Brain microvascular endothelial cell (primary cell): ENCODE measurements at regions not wholly inside any gene's neighbourhood (a gene's known extent, or its start where the extent isn't known, plus 50 kb on each side); places are given as distances from the start of the nearest gene placed in this dataset.

ENCODE experiments used
- DNase-seq: peaks from one replicate; pipeline ENCODE4 v3.0.0-alpha.2; 2020
- H3K27ac ChIP-seq: fragments of 250-450 bp; sonication (Bioruptor Pico); 2 replicates; pipeline ENCODE4 v1.5.1; 2020; ENCODE audit warnings: mild to moderate bottlenecking, moderate library complexity
- H3K27me3 ChIP-seq: fragments of 250-450 bp; sonication (Bioruptor Pico); replicated peaks from 2 replicates; pipeline ENCODE4 v1.5.1; 2020; ENCODE audit warnings: mild to moderate bottlenecking
- H3K36me3 ChIP-seq: fragments of 250-450 bp; sonication (Bioruptor Pico); replicated peaks from 2 replicates; pipeline ENCODE4 v1.5.1; 2020; ENCODE audit warnings: mild to moderate bottlenecking
- H3K4me3 ChIP-seq: 2 replicates; pipeline ENCODE4 v1.5.1; 2011; ENCODE audit warnings: low read depth, mild to moderate bottlenecking, control low read depth, low read length, moderate library complexity
- in situ Hi-C: cut with HindIII; loops from 2 replicates; pipeline ENCODE4 v1.10.0; 2017; ENCODE audit warnings: low sequenced_read_pairs, low pct_ligation_motif_present
- TF ChIP-seq, protein P1 (sequence below): IDR thresholded peaks from 2 replicates; pipeline ENCODE4 v1.5.1; 2011; ENCODE audit warnings: low read depth, mild to moderate bottlenecking, moderate library complexity, low read length, control low read depth, inconsistent platforms; ENCODE audit errors: missing control alignments

DNA sequence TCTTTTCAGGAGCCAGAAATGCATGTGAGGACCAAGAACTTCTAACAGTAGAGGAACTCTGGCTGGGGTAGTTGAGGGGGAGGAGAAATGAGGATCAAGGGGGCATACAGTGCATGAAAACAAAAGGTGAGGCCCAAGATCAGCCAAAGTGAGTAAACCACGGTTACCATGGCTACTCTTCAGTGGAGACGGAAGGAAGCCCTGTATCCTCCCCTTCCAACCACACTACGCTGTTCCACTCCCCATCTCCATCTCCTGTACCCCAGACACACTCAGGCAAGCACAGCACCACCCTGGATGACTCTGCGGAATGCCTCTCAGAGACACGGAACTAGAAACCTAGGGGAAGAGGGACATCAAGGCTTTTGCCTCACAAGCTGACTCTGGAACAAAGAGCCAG, 157.6 kb upstream of the CAMK1G start:
- DNase-seq, result no peak
- in situ Hi-C loops, result no loop called here

DNA sequence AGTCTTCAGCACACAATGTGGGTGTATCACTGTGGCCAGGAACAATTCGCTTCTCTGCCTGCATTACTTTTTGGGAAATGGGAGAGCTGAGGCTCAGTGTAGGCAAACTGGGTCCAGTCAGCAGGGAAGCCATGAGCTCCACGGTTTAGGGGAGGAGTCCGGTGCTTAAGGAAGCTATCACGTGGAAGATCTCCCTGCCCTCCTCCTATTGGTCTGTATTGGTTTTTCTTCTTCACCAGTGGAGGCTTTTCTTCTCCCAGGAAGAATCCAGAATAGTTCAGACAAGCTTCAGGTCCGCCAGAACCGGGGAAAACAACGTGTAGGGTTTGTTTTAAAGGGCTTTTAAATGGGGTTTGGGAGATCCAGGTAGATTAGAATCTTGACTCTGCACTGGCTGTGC, 156.2 kb upstream of the CAMK1G start:
- Histone ChIP-seq H3K4me3 (no peak overlapping the region), H3K36me3 (no peaks in the 10 kb centered on the region), H3K27ac (no peak overlapping the region), H3K27me3 (no peaks in the 10 kb centered on the region)
- TF ChIP-seq, protein P1, sequence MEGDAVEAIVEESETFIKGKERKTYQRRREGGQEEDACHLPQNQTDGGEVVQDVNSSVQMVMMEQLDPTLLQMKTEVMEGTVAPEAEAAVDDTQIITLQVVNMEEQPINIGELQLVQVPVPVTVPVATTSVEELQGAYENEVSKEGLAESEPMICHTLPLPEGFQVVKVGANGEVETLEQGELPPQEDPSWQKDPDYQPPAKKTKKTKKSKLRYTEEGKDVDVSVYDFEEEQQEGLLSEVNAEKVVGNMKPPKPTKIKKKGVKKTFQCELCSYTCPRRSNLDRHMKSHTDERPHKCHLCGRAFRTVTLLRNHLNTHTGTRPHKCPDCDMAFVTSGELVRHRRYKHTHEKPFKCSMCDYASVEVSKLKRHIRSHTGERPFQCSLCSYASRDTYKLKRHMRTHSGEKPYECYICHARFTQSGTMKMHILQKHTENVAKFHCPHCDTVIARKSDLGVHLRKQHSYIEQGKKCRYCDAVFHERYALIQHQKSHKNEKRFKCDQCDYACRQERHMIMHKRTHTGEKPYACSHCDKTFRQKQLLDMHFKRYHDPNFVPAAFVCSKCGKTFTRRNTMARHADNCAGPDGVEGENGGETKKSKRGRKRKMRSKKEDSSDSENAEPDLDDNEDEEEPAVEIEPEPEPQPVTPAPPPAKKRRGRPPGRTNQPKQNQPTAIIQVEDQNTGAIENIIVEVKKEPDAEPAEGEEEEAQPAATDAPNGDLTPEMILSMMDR, result no peak
- in situ Hi-C loops, result no loop called here
- DNase-seq, result no peak

More for the DNA sequence above, 157.6 kb upstream of the CAMK1G start:
- no peaks in the 10 kb centered on the region for H3K27me3 ChIP-seq
- no peak overlapping the region for H3K4me3 ChIP-seq
- no peak overlapping the region for H3K27ac ChIP-seq
- H3K36me3 ChIP-seq, result no peaks in the 10 kb centered on the region
- TF ChIP-seq, protein P1, result no peak

DNA sequence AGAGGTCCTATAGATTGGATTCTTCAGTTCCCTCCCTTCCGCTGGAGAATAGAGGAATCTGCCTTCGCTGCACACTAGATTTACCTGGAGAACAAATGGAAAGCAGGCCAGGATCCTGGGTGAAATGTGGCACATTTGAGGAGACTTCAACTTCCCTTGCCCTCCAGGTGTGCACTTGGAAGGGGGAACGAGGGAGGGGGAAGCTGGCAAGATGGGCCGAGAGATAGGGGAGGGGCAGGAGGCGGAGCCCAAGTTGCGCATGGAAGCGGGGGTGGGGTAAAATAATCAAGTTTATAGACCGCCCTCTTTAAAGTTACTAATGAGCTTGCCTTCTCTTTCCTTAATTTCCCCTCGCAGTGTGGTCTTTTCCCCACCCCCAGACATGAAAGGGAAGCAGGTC, 155.7 kb upstream of the CAMK1G start:
- in situ Hi-C loops, result no loop called here
- no peaks in the 10 kb centered on the region for H3K36me3 ChIP-seq
- TF ChIP-seq, protein P1, result no peak
- DNase-seq, result no peak
- no peak overlapping the region for H3K4me3 ChIP-seq
- H3K27ac ChIP-seq, result no peak overlapping the region
- no peaks in the 10 kb centered on the region for H3K27me3 ChIP-seq

DNA sequence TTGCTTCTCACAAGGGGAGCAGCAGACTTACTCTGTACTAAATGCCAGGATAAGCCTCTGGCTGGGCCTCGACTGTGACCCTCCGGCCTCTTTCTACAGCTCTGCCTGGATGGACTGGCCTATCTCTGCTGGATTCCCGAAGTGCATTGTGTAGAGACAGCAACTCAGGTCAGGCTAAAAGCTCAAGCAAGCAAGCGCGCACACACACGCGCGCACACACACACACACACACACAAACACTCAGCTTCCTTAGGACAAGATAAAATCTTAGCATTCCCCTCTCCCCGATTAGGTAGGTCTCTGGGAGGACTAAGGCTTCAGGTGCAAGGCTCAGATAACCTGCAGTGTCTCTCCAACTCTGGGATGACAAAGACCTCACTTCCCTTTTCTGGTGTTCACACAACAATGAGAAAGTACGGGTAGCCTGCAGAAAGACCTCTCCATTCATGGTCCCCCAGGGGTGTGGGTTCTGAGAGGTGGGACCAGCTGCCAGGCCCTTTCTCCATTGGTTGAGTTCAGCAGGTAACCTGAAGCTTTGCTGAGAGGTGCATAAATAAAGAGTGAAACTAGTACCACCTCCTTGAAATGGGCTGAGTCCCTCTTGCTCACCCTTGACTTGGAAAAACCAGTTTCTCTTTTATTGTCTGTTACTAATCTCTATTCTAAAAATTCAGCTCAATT, 155.1 kb upstream of the CAMK1G start:
- in situ Hi-C loops, result no loop called here
- no peaks in the 10 kb centered on the region for H3K27me3 ChIP-seq
- no peak overlapping the region for H3K4me3 ChIP-seq
- DNase-seq, result no peak
- H3K27ac ChIP-seq, result no peak overlapping the region
- TF ChIP-seq, protein P1, result no peak
- no peaks in the 10 kb centered on the region for H3K36me3 ChIP-seq

DNA sequence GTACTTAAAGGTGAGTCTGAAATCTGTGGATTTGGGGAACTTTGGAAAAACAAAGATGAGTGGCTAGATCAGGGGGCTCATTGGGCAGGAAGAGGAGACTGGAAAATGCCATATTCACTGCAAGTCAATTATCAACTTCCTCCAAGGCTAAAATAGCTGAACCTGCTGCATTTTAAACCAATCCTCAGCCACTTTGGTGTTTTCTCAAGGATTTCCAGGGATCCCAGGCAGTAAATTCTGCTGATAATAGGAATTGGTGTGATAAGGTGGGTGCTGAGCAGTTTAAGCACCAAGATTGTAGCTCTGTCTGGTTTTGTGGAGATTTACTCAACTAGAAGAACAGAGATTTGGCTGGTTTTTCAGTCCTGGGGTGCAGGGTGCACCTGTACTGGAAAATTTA, 153.9 kb upstream of the CAMK1G start:
- no peaks in the 10 kb centered on the region for H3K36me3 ChIP-seq
- TF ChIP-seq, protein P1, result no peak
- in situ Hi-C loops, result no loop called here
- no peak overlapping the region for H3K27ac ChIP-seq
- no peak for DNase-seq
- no peak overlapping the region for H3K4me3 ChIP-seq
- no peaks in the 10 kb centered on the region for H3K27me3 ChIP-seq

DNA sequence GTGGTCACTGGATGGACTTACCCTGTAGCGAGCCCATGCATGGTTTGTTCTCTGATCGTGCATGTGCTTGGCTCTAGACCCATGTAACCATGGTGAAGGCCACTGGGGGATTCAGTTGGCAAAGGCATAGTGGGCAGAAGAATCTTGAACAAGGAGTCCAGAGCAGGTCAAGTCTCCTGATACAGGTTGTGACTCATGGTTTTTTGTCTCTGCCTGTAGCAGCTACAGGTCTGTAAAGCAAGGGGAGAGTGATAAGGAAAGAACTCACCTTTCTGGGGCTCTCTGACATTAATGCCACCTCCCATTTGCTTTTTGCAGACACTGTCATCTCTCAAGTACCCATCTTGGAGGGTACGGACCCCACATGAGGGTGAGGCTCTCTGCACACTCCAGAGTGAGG, 153.4 kb upstream of the CAMK1G start:
- TF ChIP-seq, protein P1, result no peak
- DNase-seq, result no peak
- Histone ChIP-seq H3K27ac (no peak overlapping the region), H3K4me3 (no peak overlapping the region), H3K27me3 (no peaks in the 10 kb centered on the region), H3K36me3 (no peaks in the 10 kb centered on the region)
- in situ Hi-C loops, result no loop called here
